Testis (tissue), 2 donors: ENCODE measurements at regions not wholly inside any gene's neighbourhood (a gene's known extent, or its start where the extent isn't known, plus 50 kb on each side); places are given as distances from the start of the nearest gene placed in this dataset.

Experiments
- POLR2A ChIP-seq: fragments of 450-650 bp; IDR thresholded peaks from one replicate; pipeline ENCODE4 v1.6.1; 2017; ENCODE audit warnings: antibody characterized with exemption, mild to moderate bottlenecking, moderate library complexity
- TF ChIP-seq, protein P1 (sequence below), 3 experiments: fragments of 450-650 bp in 2 of 3; fragments of 200-600 bp in 1 of 3; sonication (generic) in 1 of 3; IDR thresholded peaks; one replicate each; pipeline ENCODE4 v1.5.1; 2016 to 2019; ENCODE audit warnings: antibody characterized with exemption in 3 of 3, mild to moderate bottlenecking in 2 of 3, moderate library complexity in 1 of 3

GRCh38 chr6:22021966-22022365 is 274.9 kb downstream of the PRL start:
- TF ChIP-seq, protein P1, sequence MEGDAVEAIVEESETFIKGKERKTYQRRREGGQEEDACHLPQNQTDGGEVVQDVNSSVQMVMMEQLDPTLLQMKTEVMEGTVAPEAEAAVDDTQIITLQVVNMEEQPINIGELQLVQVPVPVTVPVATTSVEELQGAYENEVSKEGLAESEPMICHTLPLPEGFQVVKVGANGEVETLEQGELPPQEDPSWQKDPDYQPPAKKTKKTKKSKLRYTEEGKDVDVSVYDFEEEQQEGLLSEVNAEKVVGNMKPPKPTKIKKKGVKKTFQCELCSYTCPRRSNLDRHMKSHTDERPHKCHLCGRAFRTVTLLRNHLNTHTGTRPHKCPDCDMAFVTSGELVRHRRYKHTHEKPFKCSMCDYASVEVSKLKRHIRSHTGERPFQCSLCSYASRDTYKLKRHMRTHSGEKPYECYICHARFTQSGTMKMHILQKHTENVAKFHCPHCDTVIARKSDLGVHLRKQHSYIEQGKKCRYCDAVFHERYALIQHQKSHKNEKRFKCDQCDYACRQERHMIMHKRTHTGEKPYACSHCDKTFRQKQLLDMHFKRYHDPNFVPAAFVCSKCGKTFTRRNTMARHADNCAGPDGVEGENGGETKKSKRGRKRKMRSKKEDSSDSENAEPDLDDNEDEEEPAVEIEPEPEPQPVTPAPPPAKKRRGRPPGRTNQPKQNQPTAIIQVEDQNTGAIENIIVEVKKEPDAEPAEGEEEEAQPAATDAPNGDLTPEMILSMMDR (IDR thresholded peaks at IDR 0.05): no peak
- no peak for TF ChIP-seq POLR2A
